Panc1 (cell line): ENCODE measurements at regions not wholly inside any gene's neighbourhood (a gene's known extent, or its start where the extent isn't known, plus 50 kb on each side); places are given as distances from the start of the nearest gene placed in this dataset.

Experiments
- ATAC-seq: fragments of 200-7000 bp; cut with Tn5 transposase; 2 replicates; pipeline ENCODE4 v1.9.1; 2020; ENCODE audit warnings: mild to moderate bottlenecking, moderate library complexity
- BruUV-seq: library from RNA; stranded (reverse); fragments of 400-500 nt; replicated peaks from 2 replicates; lab custom pipeline; 2021; lab: Mats Ljungman, UMichigan
- CTCF ChIA-PET: fragments of 300-600 bp; sonication (Branson Sonifier 250); formaldehyde crosslinking; loops from one replicate; lab custom pipeline; 2022; ENCODE audit warnings: antibody characterized with exemption; lab: Charles Lee
- POLR2A ChIA-PET: fragments of 300-600 bp; sonication (Branson Sonifier 250); formaldehyde crosslinking; loops from one replicate; lab custom pipeline; 2022; ENCODE audit warnings: antibody characterized with exemption; lab: Charles Lee
- DNase-seq: peaks from one replicate; pipeline ENCODE4 v3.0.0-alpha.2; 2010; ENCODE audit warnings: low read depth, low spot score
- H3K27ac ChIP-seq: 2 replicates; pipeline ENCODE4 v1.5.1; 2011; ENCODE audit warnings: mild to moderate bottlenecking, low read length, inconsistent platforms
- H3K27me3 ChIP-seq: fragments of 200-500 bp; sonication (Bioruptor generic); 2 replicates; pipeline ENCODE4 v1.6.0; 2014; ENCODE audit warnings: low read length, inconsistent platforms; ENCODE audit not compliant: control insufficient read depth, insufficient read depth
- H3K36me3 ChIP-seq: fragments of 200-500 bp; sonication (Bioruptor generic); 2 replicates; pipeline ENCODE4 v1.5.1; 2014; ENCODE audit warnings: inconsistent platforms, mild to moderate bottlenecking, low read length, moderate library complexity; ENCODE audit not compliant: control insufficient read depth, insufficient read depth
- H3K4me1 ChIP-seq: 2 replicates; pipeline ENCODE4 v1.5.1; 2011; ENCODE audit warnings: inconsistent platforms, mild to moderate bottlenecking, low read length, moderate library complexity; ENCODE audit not compliant: control insufficient read depth, insufficient read depth
- H3K4me3 ChIP-seq, 2 experiments: 2 replicates each; pipeline ENCODE4 v1.5.1; 2011 to 2012; ENCODE audit warnings: low read depth in 2 of 2, low read length in 2 of 2, mild to moderate bottlenecking in 2 of 2, inconsistent platforms in 1 of 2, moderate library complexity in 1 of 2
- H3K9me3 ChIP-seq: fragments of 200-500 bp; sonication (Bioruptor generic); 2 replicates; pipeline ENCODE4 v1.5.1; 2014; ENCODE audit warnings: low read depth, mild to moderate bottlenecking, inconsistent platforms, low read length, moderate library complexity; ENCODE audit not compliant: control insufficient read depth, insufficient read depth
- POLR2AphosphoS5 ChIP-seq: IDR thresholded peaks from 2 replicates; pipeline ENCODE4 v1.6.1; 2012; ENCODE audit warnings: mild to moderate bottlenecking, low read depth, low read length, moderate library complexity
- SIN3A ChIP-seq: IDR thresholded peaks from 2 replicates; pipeline ENCODE4 v1.6.1; 2012; ENCODE audit warnings: low read depth, mild to moderate bottlenecking, low read length, moderate library complexity, borderline replicate concordance; ENCODE audit not compliant: insufficient read depth
- TCF7L2 ChIP-seq: IDR thresholded peaks from 2 replicates; pipeline ENCODE4 v1.6.1; 2011; ENCODE audit warnings: mild to moderate bottlenecking, low read depth, low read length, inconsistent platforms
- in situ Hi-C: cut with HindIII; loops from 2 replicates; pipeline ENCODE4 v1.10.0; 2016; ENCODE audit warnings: low sequenced_read_pairs, low pct_unique_long_range_greater_than_20kb
- intact Hi-C: fragments of 100-400 bp; cut with micrococcal nuclease; formaldehyde crosslinking; loops from one replicate; pipeline ENCODE4 v1.10.0; 2022; ENCODE audit not compliant: unreplicated experiment
- TF ChIP-seq, protein P1 (sequence below), 2 experiments: IDR thresholded peaks; 2 replicates each; pipeline ENCODE4 v1.6.1; 2011 to 2012; ENCODE audit warnings: low read depth in 2 of 2, control low read depth in 1 of 2, low read length in 1 of 2, mild to moderate bottlenecking in 1 of 2, moderate library complexity in 1 of 2; ENCODE audit not compliant: insufficient read depth in 1 of 2
- TF ChIP-seq, protein P2 (sequence below): fragments of 450-650 bp; IDR thresholded peaks from 2 replicates; pipeline ENCODE4 v1.5.1; 2017; ENCODE audit warnings: mild to moderate bottlenecking

DNA sequence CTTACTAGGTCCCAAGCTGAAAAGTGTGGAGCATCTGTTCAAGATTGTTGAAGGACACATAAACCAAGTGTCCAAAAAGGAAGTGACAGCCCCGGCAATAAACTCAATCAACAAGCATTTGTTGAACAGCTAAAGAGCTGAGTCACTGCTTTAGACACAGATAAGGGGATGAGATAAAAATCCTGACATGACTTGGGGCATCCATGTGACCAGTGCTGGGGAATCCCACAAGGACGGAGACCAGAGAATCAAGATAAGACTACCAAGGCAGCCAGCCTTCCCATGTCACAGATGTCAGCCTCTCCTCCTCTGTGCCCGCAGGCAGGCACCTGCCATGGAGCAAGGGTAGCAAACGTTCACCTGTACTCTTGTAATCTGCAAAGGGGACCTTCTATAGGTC lies 118.6 kb upstream of the KAZN start:
- intact Hi-C loops (no loop called here), in situ Hi-C loops (no loop called here)
- Histone ChIP-seq H3K4me3 (no peak overlapping the region), H3K27ac (no peak overlapping the region), H3K27me3 (no peaks in the 10 kb centered on the region), H3K4me1 (no peaks in the 10 kb centered on the region), H3K9me3 (no peaks in the 10 kb centered on the region), H3K36me3 (no peaks in the 10 kb centered on the region)
- TF ChIP-seq, protein P1, sequence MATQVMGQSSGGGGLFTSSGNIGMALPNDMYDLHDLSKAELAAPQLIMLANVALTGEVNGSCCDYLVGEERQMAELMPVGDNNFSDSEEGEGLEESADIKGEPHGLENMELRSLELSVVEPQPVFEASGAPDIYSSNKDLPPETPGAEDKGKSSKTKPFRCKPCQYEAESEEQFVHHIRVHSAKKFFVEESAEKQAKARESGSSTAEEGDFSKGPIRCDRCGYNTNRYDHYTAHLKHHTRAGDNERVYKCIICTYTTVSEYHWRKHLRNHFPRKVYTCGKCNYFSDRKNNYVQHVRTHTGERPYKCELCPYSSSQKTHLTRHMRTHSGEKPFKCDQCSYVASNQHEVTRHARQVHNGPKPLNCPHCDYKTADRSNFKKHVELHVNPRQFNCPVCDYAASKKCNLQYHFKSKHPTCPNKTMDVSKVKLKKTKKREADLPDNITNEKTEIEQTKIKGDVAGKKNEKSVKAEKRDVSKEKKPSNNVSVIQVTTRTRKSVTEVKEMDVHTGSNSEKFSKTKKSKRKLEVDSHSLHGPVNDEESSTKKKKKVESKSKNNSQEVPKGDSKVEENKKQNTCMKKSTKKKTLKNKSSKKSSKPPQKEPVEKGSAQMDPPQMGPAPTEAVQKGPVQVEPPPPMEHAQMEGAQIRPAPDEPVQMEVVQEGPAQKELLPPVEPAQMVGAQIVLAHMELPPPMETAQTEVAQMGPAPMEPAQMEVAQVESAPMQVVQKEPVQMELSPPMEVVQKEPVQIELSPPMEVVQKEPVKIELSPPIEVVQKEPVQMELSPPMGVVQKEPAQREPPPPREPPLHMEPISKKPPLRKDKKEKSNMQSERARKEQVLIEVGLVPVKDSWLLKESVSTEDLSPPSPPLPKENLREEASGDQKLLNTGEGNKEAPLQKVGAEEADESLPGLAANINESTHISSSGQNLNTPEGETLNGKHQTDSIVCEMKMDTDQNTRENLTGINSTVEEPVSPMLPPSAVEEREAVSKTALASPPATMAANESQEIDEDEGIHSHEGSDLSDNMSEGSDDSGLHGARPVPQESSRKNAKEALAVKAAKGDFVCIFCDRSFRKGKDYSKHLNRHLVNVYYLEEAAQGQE (IDR thresholded peaks at IDR 0.05; ENCODE audit: insufficient read depth in 1 of 2, low read depth in 2 of 2, low read length in 1 of 2): no peak
- ChIA-PET CTCF (no interaction called here), POLR2A (no interaction called here)
- no peak for ATAC-seq
- no TSS peak for BruUV-seq
- DNase-seq: no peak

DNA sequence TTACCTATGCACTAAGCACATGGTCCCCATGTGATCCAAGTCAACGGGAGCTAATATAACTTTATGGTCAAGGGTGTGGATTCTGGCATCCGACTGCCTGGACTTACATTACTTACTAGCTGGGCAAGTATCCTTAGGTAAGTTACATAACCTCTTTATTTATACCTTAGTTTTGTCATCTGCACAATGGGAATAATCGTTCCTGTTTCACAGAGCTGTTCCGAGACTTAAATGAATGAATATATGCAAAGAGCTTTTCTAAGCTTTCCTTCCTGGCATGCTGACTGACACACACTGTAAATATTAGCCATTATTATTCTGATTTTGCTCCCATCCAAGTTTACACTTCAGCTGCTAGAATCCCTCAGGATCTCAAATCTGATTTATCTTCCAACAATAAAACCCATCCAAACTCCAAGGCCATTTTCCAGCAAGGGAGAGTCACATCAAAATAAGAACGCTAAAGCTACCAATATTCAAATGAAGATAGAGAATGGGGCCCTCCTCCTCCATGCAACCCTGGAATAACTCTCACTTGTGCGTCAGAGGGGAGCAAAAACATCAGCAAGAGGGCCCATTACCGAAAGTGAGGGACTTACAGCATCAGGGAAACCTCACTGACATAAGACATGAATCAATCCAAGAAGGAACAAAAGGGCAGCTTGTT lies 115.6 kb upstream of the KAZN start:
- ATAC-seq: no peak
- intact Hi-C loops: no loop called here
- H3K27me3 ChIP-seq: no peaks in the 10 kb centered on the region

More for the DNA sequence above, 115.6 kb upstream of the KAZN start:
- in situ Hi-C loops: no loop called here
- DNase-seq: no peak
- no peak overlapping the region for H3K4me3 ChIP-seq
- TF ChIP-seq TCF7L2 (no peak), POLR2AphosphoS5 (no peak), SIN3A (no peak)
- TF ChIP-seq, protein P2, sequence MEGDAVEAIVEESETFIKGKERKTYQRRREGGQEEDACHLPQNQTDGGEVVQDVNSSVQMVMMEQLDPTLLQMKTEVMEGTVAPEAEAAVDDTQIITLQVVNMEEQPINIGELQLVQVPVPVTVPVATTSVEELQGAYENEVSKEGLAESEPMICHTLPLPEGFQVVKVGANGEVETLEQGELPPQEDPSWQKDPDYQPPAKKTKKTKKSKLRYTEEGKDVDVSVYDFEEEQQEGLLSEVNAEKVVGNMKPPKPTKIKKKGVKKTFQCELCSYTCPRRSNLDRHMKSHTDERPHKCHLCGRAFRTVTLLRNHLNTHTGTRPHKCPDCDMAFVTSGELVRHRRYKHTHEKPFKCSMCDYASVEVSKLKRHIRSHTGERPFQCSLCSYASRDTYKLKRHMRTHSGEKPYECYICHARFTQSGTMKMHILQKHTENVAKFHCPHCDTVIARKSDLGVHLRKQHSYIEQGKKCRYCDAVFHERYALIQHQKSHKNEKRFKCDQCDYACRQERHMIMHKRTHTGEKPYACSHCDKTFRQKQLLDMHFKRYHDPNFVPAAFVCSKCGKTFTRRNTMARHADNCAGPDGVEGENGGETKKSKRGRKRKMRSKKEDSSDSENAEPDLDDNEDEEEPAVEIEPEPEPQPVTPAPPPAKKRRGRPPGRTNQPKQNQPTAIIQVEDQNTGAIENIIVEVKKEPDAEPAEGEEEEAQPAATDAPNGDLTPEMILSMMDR: no peak
- TF ChIP-seq, protein P1 (IDR thresholded peaks at IDR 0.05; ENCODE audit: insufficient read depth in 1 of 2, low read depth in 2 of 2, low read length in 1 of 2): no peak
- ChIA-PET POLR2A (no interaction called here), CTCF (no interaction called here)
- no peaks in the 10 kb centered on the region for H3K9me3 ChIP-seq
- H3K27ac ChIP-seq: no peak overlapping the region
- BruUV-seq: no TSS peak
- 0 out of 2 replicates have a peak, but pooled peaks cover 2% of the 10 kb centered on the region for H3K4me1 ChIP-seq
- no peaks in the 10 kb centered on the region for H3K36me3 ChIP-seq
